A673 (cell line): ENCODE measurements at regions not wholly inside any gene's neighbourhood (a gene's known extent, or its start where the extent isn't known, plus 50 kb on each side); places are given as distances from the start of the nearest gene placed in this dataset.

ENCODE experiments used
- BruUV-seq: library from RNA; stranded (reverse); fragments of 400-500 nt; replicated peaks from 2 replicates; lab custom pipeline; 2021; lab: Mats Ljungman, UMichigan
- CTCF ChIA-PET: fragments of 300-600 bp; sonication (Branson Sonifier 250); formaldehyde crosslinking; loops from one replicate; lab custom pipeline; 2022; ENCODE audit warnings: antibody characterized with exemption; lab: Charles Lee
- POLR2A ChIA-PET: fragments of 300-600 bp; sonication (Branson Sonifier 250); formaldehyde crosslinking; loops from one replicate; lab custom pipeline; 2022; ENCODE audit warnings: antibody characterized with exemption; ENCODE audit not compliant: low non-redundant PET; lab: Charles Lee
- DNase-seq: peaks from one replicate; pipeline ENCODE4 v3.0.0-alpha.2; 2015; ENCODE audit warnings: low spot score
- H3K27ac ChIP-seq: fragments of 200-600 bp; sonication (generic); 2 replicates; pipeline ENCODE4 v1.5.1; 2016; ENCODE audit warnings: mixed run types, low read depth, mild to moderate bottlenecking, mixed read lengths, antibody characterized with exemption, low read length; ENCODE audit not compliant: poor library complexity, severe bottlenecking
- H3K27me3 ChIP-seq: fragments of 200-600 bp; sonication (generic); replicated peaks from 2 replicates; pipeline ENCODE4 v1.6.1; 2017; ENCODE audit warnings: mixed run types, low read depth, mild to moderate bottlenecking, mixed read lengths, antibody characterized with exemption, low read length; ENCODE audit not compliant: insufficient read depth, poor library complexity
- H3K36me3 ChIP-seq: fragments of 200-600 bp; sonication (generic); 2 replicates; pipeline ENCODE4 v1.6.1; 2016; ENCODE audit warnings: mixed run types, mild to moderate bottlenecking, mixed read lengths, antibody characterized with exemption, low read length; ENCODE audit not compliant: insufficient read depth, poor library complexity, severe bottlenecking
- H3K4me1 ChIP-seq: fragments of 200-600 bp; sonication (generic); 2 replicates; pipeline ENCODE4 v1.6.1; 2017; ENCODE audit warnings: mixed run types, mild to moderate bottlenecking, mixed read lengths, antibody characterized with exemption, low read length; ENCODE audit not compliant: insufficient read depth, poor library complexity, severe bottlenecking
- H3K4me3 ChIP-seq: fragments of 200-600 bp; sonication (generic); 2 replicates; pipeline ENCODE4 v1.5.1; 2016; ENCODE audit warnings: low read depth, mixed run types, mild to moderate bottlenecking, mixed read lengths, low read length; ENCODE audit not compliant: poor library complexity, severe bottlenecking
- H3K9me3 ChIP-seq: fragments of 200-600 bp; sonication (generic); 2 replicates; pipeline ENCODE4 v1.6.1; 2016; ENCODE audit warnings: mixed run types, low read depth, mild to moderate bottlenecking, mixed read lengths, antibody characterized with exemption, low read length; ENCODE audit not compliant: poor library complexity, severe bottlenecking
- EZH2 ChIP-seq: fragments of 200-600 bp; sonication (generic); IDR thresholded peaks from 2 replicates; pipeline ENCODE4 v1.6.1; 2017; ENCODE audit warnings: borderline replicate concordance, low read depth, mild to moderate bottlenecking, mixed read lengths, antibody characterized with exemption, low read length; ENCODE audit not compliant: poor library complexity, severe bottlenecking
- intact Hi-C: fragments of 100-400 bp; cut with micrococcal nuclease; formaldehyde crosslinking; loops from one replicate; pipeline ENCODE4 v1.10.0; 2022; ENCODE audit not compliant: unreplicated experiment
- TF ChIP-seq, protein P1 (sequence below): fragments of 300-800, 200-600 bp; sonication (generic); conservative IDR thresholded peaks from 2 replicates; pipeline ENCODE4 v1.5.1; 2017; ENCODE audit warnings: low read depth, mild to moderate bottlenecking, antibody characterized with exemption, low read length, moderate library complexity, mixed read lengths

DNA sequence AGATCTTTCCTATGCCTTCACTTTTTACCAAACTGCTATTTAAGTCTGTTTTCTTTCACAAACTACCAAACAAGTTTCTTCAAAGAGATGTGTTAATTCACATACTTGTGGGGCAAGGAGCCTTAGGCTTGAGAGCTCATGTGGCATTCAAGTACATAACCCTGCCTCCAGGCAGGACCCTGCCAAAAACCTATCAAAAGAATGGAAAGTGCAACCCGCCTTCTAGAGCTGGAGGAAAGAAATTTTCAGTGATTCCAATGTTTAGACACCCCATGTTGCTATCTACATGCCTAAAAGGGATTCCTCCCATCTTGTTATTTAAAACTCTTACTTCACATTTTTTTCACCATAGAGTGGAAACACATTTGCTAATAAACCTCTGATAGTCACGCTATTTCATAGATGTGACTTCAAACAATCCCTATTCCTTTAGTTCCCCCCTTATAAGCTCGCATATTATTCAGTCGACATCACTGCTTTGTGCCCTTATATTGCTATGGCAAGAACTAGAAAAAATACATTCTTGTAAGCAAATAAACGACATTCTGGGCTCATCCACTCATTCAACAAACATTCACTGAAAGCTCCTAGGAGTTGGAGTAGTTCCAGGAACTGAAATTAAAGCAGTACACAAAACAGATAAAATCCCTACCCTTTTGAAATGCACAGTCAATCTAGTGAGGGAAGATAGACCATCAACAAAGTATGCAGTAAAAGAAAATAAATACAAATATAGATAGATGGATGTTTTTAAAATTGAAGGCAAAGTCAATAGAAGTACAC lies 518.1 kb downstream of the ELAVL2 start:
- no peak overlapping the region for H3K4me3 ChIP-seq
- DNase-seq = no peak
- no peaks in the 10 kb centered on the region for H3K4me1 ChIP-seq
- POLR2A ChIA-PET = no interaction called here
- no TSS peak for BruUV-seq
- no peak for TF ChIP-seq EZH2
- TF ChIP-seq, protein P1, sequence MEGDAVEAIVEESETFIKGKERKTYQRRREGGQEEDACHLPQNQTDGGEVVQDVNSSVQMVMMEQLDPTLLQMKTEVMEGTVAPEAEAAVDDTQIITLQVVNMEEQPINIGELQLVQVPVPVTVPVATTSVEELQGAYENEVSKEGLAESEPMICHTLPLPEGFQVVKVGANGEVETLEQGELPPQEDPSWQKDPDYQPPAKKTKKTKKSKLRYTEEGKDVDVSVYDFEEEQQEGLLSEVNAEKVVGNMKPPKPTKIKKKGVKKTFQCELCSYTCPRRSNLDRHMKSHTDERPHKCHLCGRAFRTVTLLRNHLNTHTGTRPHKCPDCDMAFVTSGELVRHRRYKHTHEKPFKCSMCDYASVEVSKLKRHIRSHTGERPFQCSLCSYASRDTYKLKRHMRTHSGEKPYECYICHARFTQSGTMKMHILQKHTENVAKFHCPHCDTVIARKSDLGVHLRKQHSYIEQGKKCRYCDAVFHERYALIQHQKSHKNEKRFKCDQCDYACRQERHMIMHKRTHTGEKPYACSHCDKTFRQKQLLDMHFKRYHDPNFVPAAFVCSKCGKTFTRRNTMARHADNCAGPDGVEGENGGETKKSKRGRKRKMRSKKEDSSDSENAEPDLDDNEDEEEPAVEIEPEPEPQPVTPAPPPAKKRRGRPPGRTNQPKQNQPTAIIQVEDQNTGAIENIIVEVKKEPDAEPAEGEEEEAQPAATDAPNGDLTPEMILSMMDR = no peak
- no peaks in the 10 kb centered on the region for H3K27me3 ChIP-seq
- no peak overlapping the region for H3K27ac ChIP-seq
- CTCF ChIA-PET = no interaction called here
- H3K9me3 ChIP-seq = no peaks in the 10 kb centered on the region
- intact Hi-C loops = no loop called here
- no peaks in the 10 kb centered on the region for H3K36me3 ChIP-seq

DNA sequence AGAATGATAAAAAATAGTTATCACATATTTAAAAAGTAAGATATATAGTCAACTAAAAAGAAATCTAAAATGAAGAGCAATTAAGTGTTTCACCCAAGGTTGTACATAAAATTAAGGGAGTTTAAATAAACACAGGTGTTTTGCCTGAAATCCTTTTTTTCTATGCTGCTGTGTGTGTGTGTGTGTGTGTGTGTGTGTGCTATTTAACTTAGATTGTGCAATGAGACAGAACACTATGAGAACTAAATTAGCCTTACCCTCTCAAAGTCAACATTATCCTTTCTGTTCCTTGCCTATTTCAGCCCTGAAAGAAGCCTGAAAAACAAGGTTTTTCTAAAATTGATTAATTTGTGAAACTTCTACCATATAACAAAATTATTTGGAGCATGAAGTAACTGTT lies 516.2 kb downstream of the ELAVL2 start:
- no TSS peak for BruUV-seq
- no peaks in the 10 kb centered on the region for H3K27me3 ChIP-seq

DNA sequence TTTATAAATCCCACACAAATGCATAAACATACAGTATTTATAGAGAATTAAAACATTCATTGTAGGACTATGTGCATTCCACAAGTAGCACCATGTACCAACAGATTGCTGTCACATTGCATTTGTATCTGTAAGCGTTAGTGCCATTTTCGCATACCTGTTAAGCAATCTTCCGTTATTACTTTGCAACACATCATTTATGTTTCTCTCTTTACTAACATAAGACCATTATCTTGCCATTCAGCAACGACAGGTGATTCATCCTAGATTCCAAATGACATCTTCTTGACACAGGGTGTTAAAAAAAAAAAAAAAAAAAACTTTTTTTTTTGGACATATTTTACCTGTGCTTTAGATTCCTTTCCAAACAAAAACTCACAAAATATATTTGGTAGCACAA lies 511.8 kb downstream of the ELAVL2 start:
- intact Hi-C loops = no loop called here
- ChIA-PET POLR2A (no interaction called here), CTCF (no interaction called here)
- Histone ChIP-seq H3K4me3 (no peak overlapping the region), H3K4me1 (no peaks in the 10 kb centered on the region), H3K36me3 (no peaks in the 10 kb centered on the region), H3K27me3 (no peaks in the 10 kb centered on the region), H3K9me3 (no peaks in the 10 kb centered on the region), H3K27ac (no peak overlapping the region)
- TF ChIP-seq, protein P1 = no peak
- TF ChIP-seq EZH2 = no peak
- no TSS peak for BruUV-seq
- no peak for DNase-seq

More for the DNA sequence above, 516.2 kb downstream of the ELAVL2 start:
- ChIA-PET CTCF (no interaction called here), POLR2A (no interaction called here)
- no peaks in the 10 kb centered on the region for H3K9me3 ChIP-seq
- no peak overlapping the region for H3K27ac ChIP-seq
- no peak for DNase-seq
- no peak overlapping the region for H3K4me3 ChIP-seq
- H3K4me1 ChIP-seq = no peaks in the 10 kb centered on the region
- intact Hi-C loops = no loop called here
- H3K36me3 ChIP-seq = no peaks in the 10 kb centered on the region
- TF ChIP-seq, protein P1 = no peak
